ENCODE measurements at regions not wholly inside any gene's neighbourhood (a gene's known extent, or its start where the extent isn't known, plus 50 kb on each side); places are given as distances from the start of the nearest gene placed in this dataset.

DNA sequence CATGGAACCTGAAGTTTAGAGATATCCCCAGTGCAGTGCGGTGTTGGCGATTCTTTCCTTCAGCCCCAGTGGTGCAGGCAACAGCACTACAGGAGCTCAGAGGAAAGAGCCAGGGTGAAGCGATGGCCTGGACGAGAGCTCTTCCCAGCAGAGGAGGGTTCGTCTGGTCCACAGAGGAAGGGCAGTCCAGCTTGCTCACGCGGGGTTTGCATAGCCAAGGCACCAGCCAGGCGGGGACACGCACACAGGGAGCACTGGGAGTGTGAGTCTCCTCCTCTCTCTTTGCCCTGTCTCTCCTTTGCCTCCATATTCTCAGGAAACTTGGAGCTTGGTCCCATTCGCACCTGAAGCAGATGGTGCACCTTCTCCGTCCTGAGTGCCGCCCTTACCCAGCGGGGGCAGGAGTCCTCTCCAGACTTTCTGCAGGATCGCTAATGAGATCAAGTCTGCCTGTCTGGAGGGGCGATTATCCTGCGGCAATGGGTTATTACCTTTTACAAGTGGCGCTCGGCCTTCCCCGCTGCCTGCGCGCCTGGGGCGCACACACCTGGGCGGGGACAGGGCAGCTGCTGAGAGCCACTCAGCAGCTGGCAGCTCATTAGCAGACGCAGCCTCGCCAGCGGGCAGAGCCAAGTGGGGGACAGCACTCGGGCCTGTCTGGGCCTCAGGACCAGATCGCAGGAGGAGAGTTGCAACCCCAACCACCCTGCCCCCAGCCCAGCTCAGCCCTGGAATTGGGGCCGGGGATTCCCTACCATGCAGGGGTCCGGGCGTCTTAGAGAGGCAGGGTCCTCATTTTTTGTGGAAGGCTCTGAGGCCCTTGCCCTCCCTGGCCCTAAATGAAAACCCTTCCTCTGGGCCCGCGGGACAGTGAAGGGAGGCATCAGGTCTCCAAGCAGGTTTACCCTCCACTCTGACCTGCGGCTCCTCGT lies 119.0 kb upstream of the MEF2A start:
- H3K9me3 ChIP-seq (ENCODE audit: control insufficient read depth, low read length): no peaks in the 10 kb centered on the region
- DNase-seq: no peak
- no peaks in the 10 kb centered on the region for H3K27me3 ChIP-seq (ENCODE audit: control insufficient read depth in 1 of 2, insufficient read depth in 1 of 2, low read length in 2 of 2)
- no peak overlapping the region for H3K4ac ChIP-seq (ENCODE audit: low read depth in 1 of 2, low read length in 2 of 2)
- no peak overlapping the region for H3K9ac ChIP-seq (ENCODE audit: low read length)
- H4K91ac ChIP-seq (ENCODE audit: low read length): peak overlapping the region; percentile 78
- H3K36me3 ChIP-seq (ENCODE audit: control insufficient read depth in 1 of 2, insufficient read depth in 2 of 2, low read depth in 1 of 2, low read length in 2 of 2): no peaks in the 10 kb centered on the region
- H3K4me3 ChIP-seq (ENCODE audit: insufficient read depth in 1 of 2, low read depth in 1 of 2, low read length in 2 of 2): no peak overlapping the region
- H2BK12ac ChIP-seq (ENCODE audit: low read length in 2 of 2): no peak overlapping the region
- no peak overlapping the region for H2AFZ ChIP-seq (ENCODE audit: low read depth, low read length)
- H2AK5ac ChIP-seq (ENCODE audit: low read length, severe bottlenecking): peak overlapping the region; percentile 4
- H3K4me2 ChIP-seq (ENCODE audit: low read length, poor library complexity, severe bottlenecking): no peak overlapping the region
- H3K4me1 ChIP-seq (ENCODE audit: control insufficient read depth, insufficient read depth, low read depth, low read length): peaks cover 16% of the 10 kb centered on the region
- no peak overlapping the region for H2BK15ac ChIP-seq (ENCODE audit: low read depth, poor library complexity, severe bottlenecking)
- H3K79me1 ChIP-seq (replicated peaks; ENCODE audit: low read length, poor library complexity, severe bottlenecking): no peaks in the 10 kb centered on the region
- 95% methylated on average over 35 of the region's 35 CpGs for WGBS
- H3K18ac ChIP-seq (ENCODE audit: low read depth in 1 of 2, low read length in 2 of 2): no peak overlapping the region
- no peak overlapping the region for H3K27ac ChIP-seq (ENCODE audit: low read length, poor library complexity, severe bottlenecking)
- H2BK5ac ChIP-seq (ENCODE audit: low read depth, low read length, poor library complexity, severe bottlenecking): no peak overlapping the region
- peak overlapping the region; percentile 21 for H4K8ac ChIP-seq (ENCODE audit: low read length)
- H3K23ac ChIP-seq (ENCODE audit: low read length in 2 of 2): no peak overlapping the region
- no peak overlapping the region for H2BK120ac ChIP-seq (ENCODE audit: low read depth, low read length)
- H3K14ac ChIP-seq (ENCODE audit: low read length in 2 of 2): no peak overlapping the region

DNA sequence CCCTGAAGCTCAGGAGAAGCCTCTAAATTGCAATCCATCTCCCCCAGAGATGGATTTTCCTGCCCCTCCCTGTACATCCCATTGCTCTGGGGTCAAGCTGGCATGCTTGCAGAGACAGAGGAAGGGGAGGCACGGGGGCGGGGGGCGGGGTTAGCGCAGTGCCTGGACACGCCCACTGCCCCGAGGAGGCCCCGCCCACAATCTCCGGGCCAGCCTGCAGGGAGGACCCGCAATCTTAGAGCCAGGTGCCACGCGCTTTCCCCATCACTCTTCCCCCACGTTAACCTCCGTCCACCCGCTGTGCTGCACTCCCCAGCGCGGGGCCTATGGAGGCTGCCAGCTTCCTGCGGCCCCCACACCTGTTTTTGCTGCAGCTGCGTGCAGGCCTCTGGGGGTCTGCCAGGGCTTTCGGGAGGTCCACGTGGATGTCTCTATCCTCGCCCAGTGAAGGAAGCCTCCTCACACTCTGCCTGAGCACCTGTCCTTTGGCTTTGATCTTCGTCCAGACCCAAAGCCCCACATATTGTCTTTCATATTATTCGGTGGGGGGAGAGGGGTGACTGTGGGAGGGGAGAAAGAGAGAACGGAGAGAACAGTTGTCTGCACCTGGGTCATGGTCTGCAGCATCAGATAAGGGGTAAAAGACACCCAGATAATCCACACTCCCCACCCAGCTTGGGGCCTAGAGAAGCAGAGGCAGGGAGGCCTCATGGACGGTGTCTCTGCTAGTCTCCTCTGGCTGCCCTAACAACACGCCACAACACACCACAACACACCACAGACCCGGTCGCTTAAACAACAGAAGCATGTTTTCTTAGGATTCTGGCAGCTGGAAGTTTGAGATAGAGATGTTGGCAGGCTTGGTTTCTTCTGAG lies 118.0 kb upstream of the MEF2A start:
- Histone ChIP-seq H3K23ac (ENCODE audit: low read length in 2 of 2) (no peak overlapping the region), H3K9me3 (ENCODE audit: control insufficient read depth, low read length) (no peaks in the 10 kb centered on the region), H2BK120ac (ENCODE audit: low read depth, low read length) (no peak overlapping the region), H3K4me3 (ENCODE audit: insufficient read depth in 1 of 2, low read depth in 1 of 2, low read length in 2 of 2) (no peak overlapping the region), H2BK15ac (ENCODE audit: low read depth, poor library complexity, severe bottlenecking) (no peak overlapping the region), H3K14ac (ENCODE audit: low read length in 2 of 2) (no peak overlapping the region), H3K9ac (ENCODE audit: low read length) (no peak overlapping the region), H3K4me2 (ENCODE audit: low read length, poor library complexity, severe bottlenecking) (no peak overlapping the region), H3K18ac (ENCODE audit: low read depth in 1 of 2, low read length in 2 of 2) (no peak overlapping the region), H4K8ac (ENCODE audit: low read length) (no peak overlapping the region), H3K27ac (ENCODE audit: low read length, poor library complexity, severe bottlenecking) (no peak overlapping the region), H3K4me1 (ENCODE audit: control insufficient read depth, insufficient read depth, low read depth, low read length) (peaks cover 14% of the 10 kb centered on the region), H2AFZ (ENCODE audit: low read depth, low read length) (no peak overlapping the region), H4K91ac (ENCODE audit: low read length) (no peak overlapping the region), H3K4ac (ENCODE audit: low read depth in 1 of 2, low read length in 2 of 2) (no peak overlapping the region), H3K79me1 (replicated peaks; ENCODE audit: low read length, poor library complexity, severe bottlenecking) (no peaks in the 10 kb centered on the region), H3K27me3 (ENCODE audit: control insufficient read depth in 1 of 2, insufficient read depth in 1 of 2, low read length in 2 of 2) (no peaks in the 10 kb centered on the region), H3K36me3 (ENCODE audit: control insufficient read depth in 1 of 2, insufficient read depth in 2 of 2, low read depth in 1 of 2, low read length in 2 of 2) (no peaks in the 10 kb centered on the region), H2AK5ac (ENCODE audit: low read length, severe bottlenecking) (no peak overlapping the region), H2BK12ac (ENCODE audit: low read length in 2 of 2) (no peak overlapping the region), H2BK5ac (ENCODE audit: low read depth, low read length, poor library complexity, severe bottlenecking) (no peak overlapping the region)
- no peak for DNase-seq
- WGBS: 69% methylated on average over 23 of the region's 28 CpGs

DNA sequence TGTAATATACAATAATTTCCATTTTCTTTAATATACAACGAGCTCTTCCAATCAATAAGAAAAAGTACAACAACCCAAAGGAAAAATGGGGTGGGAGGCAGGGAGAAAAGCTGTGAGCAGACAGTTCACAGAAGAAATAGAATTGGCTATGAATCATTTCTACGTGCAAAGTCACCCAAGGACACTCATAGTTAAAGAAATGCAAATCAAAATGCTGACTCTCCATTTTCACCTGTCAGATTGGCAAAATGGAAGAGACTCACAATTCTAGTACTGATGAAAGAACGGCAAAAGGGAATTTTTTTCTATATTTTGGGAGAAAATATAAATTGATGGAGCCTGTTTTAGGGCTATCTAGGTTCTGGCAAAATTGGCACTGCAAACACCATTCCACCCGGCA lies 116.3 kb upstream of the MEF2A start:
- no peak overlapping the region for H2AK5ac ChIP-seq (ENCODE audit: low read length, severe bottlenecking)
- no peak overlapping the region for H2BK12ac ChIP-seq (ENCODE audit: low read length in 2 of 2)
- no peak overlapping the region for H2BK5ac ChIP-seq (ENCODE audit: low read depth, low read length, poor library complexity, severe bottlenecking)
- peaks cover 15% of the 10 kb centered on the region for H3K4me1 ChIP-seq (ENCODE audit: control insufficient read depth, insufficient read depth, low read depth, low read length)
- no peak overlapping the region for H3K27ac ChIP-seq (ENCODE audit: low read length, poor library complexity, severe bottlenecking)
- H3K9me3 ChIP-seq (ENCODE audit: control insufficient read depth, low read length): no peaks in the 10 kb centered on the region
- H3K36me3 ChIP-seq (ENCODE audit: control insufficient read depth in 1 of 2, insufficient read depth in 2 of 2, low read depth in 1 of 2, low read length in 2 of 2): no peaks in the 10 kb centered on the region
- no peak overlapping the region for H4K8ac ChIP-seq (ENCODE audit: low read length)
- H3K4ac ChIP-seq (ENCODE audit: low read depth in 1 of 2, low read length in 2 of 2): no peak overlapping the region
- H4K91ac ChIP-seq (ENCODE audit: low read length): no peak overlapping the region
- H3K79me1 ChIP-seq (replicated peaks; ENCODE audit: low read length, poor library complexity, severe bottlenecking): no peaks in the 10 kb centered on the region
- no peak overlapping the region for H2AFZ ChIP-seq (ENCODE audit: low read depth, low read length)
- H3K4me2 ChIP-seq (ENCODE audit: low read length, poor library complexity, severe bottlenecking): no peak overlapping the region
- no peak overlapping the region for H3K4me3 ChIP-seq (ENCODE audit: insufficient read depth in 1 of 2, low read depth in 1 of 2, low read length in 2 of 2)
- no peak overlapping the region for H3K18ac ChIP-seq (ENCODE audit: low read depth in 1 of 2, low read length in 2 of 2)
- no peak overlapping the region for H3K14ac ChIP-seq (ENCODE audit: low read length in 2 of 2)
- no peak overlapping the region for H3K23ac ChIP-seq (ENCODE audit: low read length in 2 of 2)
- WGBS: 92% methylated on average over 2 of the region's 4 CpGs
- H3K27me3 ChIP-seq (ENCODE audit: control insufficient read depth in 1 of 2, insufficient read depth in 1 of 2, low read length in 2 of 2): no peaks in the 10 kb centered on the region
- H2BK15ac ChIP-seq (ENCODE audit: low read depth, poor library complexity, severe bottlenecking): no peak overlapping the region
- H2BK120ac ChIP-seq (ENCODE audit: low read depth, low read length): no peak overlapping the region
- H3K9ac ChIP-seq (ENCODE audit: low read length): no peak overlapping the region
- DNase-seq: no peak

DNA sequence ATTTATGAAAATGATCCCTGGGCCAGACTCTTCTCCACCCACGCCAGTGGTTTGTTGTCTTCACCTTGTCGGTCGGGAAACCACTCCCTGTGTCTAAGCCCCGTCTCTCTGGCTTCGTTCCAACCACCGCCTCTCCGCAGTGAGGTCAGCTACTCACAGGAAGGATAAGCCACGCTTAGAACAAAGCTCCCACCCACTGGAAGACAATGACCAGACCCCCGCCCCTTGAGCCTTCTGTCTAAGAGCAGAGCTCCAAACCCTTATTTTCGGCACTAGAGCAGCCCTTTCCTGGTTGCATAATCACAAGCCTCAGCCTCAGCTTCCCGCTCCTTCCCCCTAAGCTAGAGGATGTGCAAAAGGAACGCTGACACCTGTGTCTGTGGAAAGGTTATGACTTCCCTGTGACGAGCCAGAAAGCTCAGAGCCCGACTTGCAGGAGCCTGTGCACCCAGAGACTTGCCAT lies 114.9 kb upstream of the MEF2A start:
- no peak overlapping the region for H2BK15ac ChIP-seq (ENCODE audit: low read depth, poor library complexity, severe bottlenecking)
- no peak overlapping the region for H3K23ac ChIP-seq (ENCODE audit: low read length in 2 of 2)
- no peak overlapping the region for H2AFZ ChIP-seq (ENCODE audit: low read depth, low read length)
- H3K4me2 ChIP-seq (ENCODE audit: low read length, poor library complexity, severe bottlenecking): no peak overlapping the region
- no peak overlapping the region for H4K91ac ChIP-seq (ENCODE audit: low read length)
- peak overlapping the region; percentile 6 for H2BK120ac ChIP-seq (ENCODE audit: low read depth, low read length)
- peak overlapping the region in 1 of 2 experiments; percentile 56 for H2BK12ac ChIP-seq (ENCODE audit: low read length in 2 of 2)
- no peak overlapping the region for H3K4me3 ChIP-seq (ENCODE audit: insufficient read depth in 1 of 2, low read depth in 1 of 2, low read length in 2 of 2)
- H3K18ac ChIP-seq (ENCODE audit: low read depth in 1 of 2, low read length in 2 of 2): no peak overlapping the region
- no peaks in the 10 kb centered on the region for H3K9me3 ChIP-seq (ENCODE audit: control insufficient read depth, low read length)
- no peak overlapping the region for H3K9ac ChIP-seq (ENCODE audit: low read length)
- no peaks in the 10 kb centered on the region for H3K36me3 ChIP-seq (ENCODE audit: control insufficient read depth in 1 of 2, insufficient read depth in 2 of 2, low read depth in 1 of 2, low read length in 2 of 2)
- H3K27ac ChIP-seq (ENCODE audit: low read length, poor library complexity, severe bottlenecking): no peak overlapping the region
- H2AK5ac ChIP-seq (ENCODE audit: low read length, severe bottlenecking): no peak overlapping the region
- no peak overlapping the region for H3K4ac ChIP-seq (ENCODE audit: low read depth in 1 of 2, low read length in 2 of 2)
- H3K79me1 ChIP-seq (replicated peaks; ENCODE audit: low read length, poor library complexity, severe bottlenecking): no peaks in the 10 kb centered on the region
- 82% methylated on average over 14 of the region's 14 CpGs for WGBS
- no peak overlapping the region for H3K14ac ChIP-seq (ENCODE audit: low read length in 2 of 2)
- peaks cover 26% of the 10 kb centered on the region for H3K4me1 ChIP-seq (ENCODE audit: control insufficient read depth, insufficient read depth, low read depth, low read length)
- no peaks in the 10 kb centered on the region for H3K27me3 ChIP-seq (ENCODE audit: control insufficient read depth in 1 of 2, insufficient read depth in 1 of 2, low read length in 2 of 2)
- no peak for DNase-seq
- H4K8ac ChIP-seq (ENCODE audit: low read length): no peak overlapping the region
- H2BK5ac ChIP-seq (ENCODE audit: low read depth, low read length, poor library complexity, severe bottlenecking): no peak overlapping the region

Data from mesenchymal stem cell (in vitro differentiated cells and primary cell).